Right forelimb (tissue), 1 donor: ENCODE measurements at regions not wholly inside any gene's neighbourhood (a gene's known extent, or its start where the extent isn't known, plus 50 kb on each side); places are given as distances from the start of the nearest gene placed in this dataset.
"Not testable (repeated sequence)": the region's sequence is repeated elsewhere in the genome, so short reads cannot be mapped to it uniquely, and the experiment has no call there.

Source experiments
- DNase-seq: peaks from one replicate; pipeline ENCODE4 v3.0.0-alpha.2; 2018

DNA sequence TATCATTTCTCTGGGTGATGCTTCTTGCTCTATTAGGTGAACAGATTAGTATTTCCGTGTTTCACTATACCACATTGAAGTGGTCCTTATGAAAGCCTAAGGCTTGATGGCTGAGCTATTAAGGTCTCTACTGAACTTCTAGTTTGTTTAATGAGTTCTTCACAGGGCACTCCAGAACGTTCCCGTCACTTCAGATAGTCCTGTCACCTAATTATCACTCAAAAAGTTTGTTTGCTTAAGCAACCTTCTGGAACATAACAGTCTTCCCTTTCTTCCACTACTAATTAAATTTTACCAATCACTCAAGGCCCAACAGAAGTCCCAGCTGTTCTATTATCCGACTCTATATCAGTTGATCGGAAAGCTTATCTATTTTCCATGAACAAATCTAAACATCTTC lies 104.6 kb upstream of the ZC3H11B start:
- DNase-seq: no peak

DNA sequence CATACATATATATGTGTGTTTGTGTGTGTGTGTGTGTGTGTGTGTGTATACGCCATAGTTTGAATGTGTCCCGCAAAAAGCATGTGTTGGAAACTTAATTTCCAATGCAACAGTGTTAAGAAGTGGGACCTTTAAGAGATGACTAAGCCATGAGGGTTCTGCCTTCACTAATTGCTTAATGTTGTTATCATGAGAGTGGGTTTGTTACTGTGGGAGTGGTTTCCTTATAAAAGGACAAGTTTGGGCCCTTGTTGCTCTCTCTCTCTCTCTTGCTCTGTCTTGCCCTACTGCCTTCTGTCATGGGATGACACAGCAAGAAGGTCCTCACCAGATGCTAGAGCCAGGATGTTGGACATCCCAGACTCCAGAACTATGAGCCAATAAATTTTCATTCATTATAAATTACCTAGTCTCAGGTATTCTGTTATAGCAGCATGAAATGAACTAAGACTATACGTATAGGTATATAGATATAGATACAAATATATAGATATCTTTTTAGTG lies 103.8 kb upstream of the ZC3H11B start:
- no peak for DNase-seq

DNA sequence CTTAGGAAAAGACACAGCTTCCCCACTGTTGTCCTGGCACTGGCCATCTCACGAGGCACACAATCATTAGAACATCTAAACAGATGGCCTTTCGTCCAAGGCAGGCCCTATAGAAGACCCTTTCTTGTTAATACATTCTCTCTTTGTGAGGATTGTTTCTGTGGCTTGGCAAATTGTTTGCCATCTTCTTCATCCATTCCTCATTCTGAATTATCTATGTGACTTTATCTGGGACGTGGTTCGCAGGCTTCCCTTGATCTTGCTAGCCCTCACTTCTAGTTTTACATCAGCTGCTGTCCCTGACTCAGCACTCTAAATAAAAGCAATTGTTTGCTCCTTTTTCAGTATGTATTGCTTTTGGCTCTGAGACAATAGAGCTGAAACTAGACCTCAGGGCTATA lies 101.1 kb upstream of the ZC3H11B start:
- no peak for DNase-seq

DNA sequence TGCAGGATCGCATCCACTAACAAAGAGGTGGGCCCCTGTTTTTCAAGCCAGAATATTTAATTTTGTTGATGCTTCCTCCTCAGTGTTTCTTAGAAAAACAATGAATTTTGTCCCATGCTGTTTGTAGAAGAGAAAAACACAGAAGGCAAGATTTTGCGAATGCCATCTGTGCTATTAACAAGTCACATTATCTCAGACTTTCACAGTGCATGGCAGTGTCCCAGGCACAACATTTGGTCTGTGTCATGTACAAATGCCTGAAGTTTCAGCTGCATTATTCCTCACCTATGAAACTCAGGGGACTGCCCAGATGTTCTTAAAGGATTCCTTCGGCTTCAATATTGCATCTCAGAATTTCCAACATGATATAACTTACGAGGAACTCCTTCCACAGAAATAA lies 99.6 kb upstream of the ZC3H11B start:
- no peak for DNase-seq

DNA sequence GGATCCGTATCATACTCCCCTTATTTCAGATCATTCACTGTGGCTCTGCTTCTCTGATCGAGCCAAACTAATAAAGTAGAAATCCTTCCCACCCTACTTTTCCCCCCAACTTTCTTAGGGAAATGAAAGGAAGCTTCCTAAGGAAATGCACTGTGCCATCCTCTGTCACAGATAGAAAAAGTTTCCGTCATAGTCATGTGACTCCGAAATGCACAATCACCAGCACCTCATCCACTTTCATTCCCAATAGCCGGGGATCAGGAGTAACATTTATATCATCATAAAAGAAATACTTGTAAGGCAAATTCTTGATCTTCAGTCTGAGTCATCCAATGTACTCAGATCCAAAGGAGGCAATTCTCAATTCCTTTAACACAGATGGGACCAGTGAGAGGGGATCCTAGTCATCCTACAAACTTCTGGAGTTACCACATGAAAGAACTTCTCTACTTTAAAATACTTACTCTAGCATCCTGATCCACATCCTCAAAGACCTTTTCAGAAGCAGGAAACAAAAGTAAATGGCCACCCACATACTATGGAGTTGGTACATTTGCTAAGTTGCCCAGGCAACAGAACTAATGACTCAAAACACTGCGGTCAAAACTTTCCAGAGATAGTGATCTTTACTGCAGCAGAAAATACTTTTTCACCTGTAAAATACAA lies 97.8 kb upstream of the ZC3H11B start:
- DNase-seq: no peak

DNA sequence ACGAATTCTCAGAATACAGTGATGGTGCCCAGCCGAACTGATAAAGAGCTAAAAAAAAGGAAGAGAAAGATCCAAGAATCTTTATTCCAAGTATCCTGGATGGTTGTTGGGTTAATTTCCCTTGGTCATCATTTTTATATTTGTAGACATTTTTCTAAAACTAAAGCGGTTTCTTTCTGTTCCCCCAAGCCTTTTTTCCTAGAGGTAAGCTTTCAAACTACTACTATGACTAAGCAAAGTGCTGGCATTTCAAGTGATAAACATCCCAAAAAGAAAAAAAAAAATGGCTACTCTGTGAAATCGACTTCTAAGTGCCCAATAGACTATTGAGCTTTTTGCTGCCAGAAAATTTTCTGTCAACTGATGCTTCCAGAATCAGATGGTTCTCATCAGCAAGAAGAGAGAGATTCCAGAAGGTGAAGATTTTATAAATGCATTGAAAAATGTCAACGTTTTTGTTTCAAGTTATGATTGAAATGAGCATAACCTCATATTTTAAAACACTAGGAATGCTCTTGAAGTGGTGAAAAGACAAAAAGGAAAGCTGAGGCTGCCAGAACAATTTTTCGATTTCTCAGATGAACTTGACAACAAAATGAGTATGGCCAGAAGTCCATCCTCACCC lies 96.1 kb upstream of the ZC3H11B start:
- no peak for DNase-seq

DNA sequence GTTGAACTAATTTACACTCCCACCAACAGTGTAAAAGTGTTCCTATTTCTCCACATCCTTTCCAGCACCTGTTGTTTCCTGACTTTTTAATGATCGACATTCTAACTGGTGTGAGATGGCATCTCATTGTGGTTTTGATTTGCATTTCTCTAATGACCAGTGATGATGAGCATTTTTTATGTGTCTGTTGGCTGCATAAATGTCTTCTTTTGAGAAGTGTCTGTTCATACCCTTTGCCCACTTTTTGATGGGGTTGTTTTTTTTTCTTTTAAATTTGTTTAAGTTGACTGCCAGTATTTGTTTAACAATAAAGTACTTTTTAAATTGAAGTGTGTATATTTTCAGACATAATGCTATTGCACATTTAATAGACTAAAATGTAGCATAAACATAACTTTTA lies 95.0 kb upstream of the ZC3H11B start:
- not testable (repeated sequence) for DNase-seq

DNA sequence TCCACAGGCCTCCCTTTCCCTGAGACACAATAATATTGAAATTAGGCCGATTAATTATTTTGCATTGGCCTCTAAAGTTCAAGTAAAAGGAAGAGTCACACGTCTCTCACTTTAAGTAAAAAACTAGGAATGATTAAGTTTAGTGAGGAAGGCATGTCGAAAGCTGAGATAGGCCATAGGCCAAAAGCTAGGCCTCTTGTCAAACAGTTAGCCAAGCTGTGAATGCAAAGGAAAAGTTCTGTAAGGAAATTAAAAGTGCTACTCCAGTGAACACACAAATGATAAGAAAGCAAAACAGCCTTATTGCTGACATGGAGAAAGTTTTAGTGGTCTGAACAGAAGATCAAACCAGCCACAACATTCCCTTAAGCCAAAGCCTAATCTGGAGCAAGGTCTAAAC lies 91.4 kb upstream of the ZC3H11B start:
- not testable (repeated sequence) for DNase-seq

DNA sequence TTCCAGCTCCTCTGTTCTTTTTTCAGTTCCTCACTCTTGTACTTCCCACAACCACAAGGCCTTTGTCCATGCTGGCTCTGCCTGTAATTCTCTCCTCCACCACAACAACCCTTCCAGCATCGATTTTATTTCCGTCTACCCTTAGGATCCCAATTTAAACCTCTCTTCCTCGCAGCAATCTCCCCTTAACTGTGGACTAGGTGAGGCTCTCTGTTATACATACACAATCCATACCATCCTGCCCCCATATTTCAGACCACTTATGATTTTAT lies 90.4 kb upstream of the ZC3H11B start:
- DNase-seq: no peak

DNA sequence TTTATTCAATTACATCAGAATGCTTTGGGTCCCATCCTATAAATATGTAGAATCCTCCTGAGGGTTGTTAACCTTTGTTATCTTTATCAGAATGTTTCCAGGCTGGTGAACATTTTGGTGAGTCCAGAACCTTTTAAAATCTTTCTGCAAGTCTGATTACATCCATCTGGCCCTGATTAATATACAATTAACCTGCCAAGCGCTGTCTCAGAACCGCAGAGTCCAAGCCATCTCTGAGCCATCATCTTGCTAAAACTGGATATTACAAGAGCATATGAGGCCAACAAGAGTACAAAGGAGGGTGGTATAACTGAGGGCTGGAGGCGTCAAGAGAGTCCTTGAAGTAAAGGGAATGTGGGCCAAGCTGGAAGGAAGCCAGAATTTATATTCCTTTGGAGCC lies 88.6 kb upstream of the ZC3H11B start:
- no peak for DNase-seq

DNA sequence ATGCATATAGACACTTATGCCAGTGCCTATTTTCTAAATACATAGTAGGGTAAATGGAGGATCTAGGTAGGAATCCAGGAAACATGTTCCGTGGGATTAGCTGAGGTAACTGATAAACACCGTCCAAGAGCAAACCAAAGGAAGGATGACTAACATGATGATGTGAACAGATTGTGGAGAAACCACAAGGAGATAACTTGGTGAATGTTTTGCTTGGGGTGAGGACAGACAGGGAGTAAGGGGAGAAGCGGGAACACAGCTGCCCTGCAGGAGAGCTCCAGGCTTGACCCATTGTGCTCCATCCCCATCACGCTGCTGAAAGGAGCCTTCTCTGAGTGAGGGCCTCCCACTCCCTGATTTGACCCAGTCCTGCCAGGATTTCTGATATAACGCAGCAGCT lies 87.0 kb upstream of the ZC3H11B start:
- no peak for DNase-seq

DNA sequence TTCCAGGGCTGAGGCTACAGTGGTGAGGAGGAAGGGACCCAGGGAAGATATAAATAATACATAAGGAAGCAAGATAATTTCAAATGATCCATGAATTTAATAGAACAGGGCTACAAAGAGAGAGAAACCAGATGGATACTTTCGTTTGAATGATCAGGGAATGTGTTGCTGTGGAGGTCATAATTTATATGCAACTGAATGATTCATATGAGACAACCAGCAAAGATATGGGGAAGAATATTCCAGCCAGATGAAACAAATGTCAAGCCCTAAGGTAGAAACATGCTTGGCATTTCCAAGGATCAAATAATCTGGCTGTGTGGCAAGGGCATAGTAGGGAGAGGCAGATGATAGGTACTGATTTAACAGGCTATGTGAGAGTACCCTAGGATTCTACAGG lies 84.8 kb upstream of the ZC3H11B start:
- no peak for DNase-seq

DNA sequence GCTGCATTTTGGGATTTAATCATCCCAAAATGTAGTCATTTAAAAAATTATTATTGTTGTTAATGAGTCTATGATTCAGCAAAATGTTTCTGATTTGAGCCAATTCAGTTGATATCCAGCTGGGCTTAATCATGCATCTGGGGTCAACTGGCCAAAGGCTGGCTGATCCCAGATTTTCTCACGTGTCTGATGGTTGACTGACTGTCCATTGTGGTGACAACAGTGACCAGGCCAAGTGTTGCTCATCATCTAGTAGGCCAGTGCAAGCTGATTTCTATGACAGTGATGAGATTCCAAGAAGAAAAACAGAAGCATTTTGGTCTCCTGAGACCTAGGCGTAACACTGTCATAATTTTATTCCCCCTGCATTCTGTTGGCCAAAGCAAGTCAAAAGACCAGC lies 80.1 kb upstream of the ZC3H11B start:
- no peak for DNase-seq

DNA sequence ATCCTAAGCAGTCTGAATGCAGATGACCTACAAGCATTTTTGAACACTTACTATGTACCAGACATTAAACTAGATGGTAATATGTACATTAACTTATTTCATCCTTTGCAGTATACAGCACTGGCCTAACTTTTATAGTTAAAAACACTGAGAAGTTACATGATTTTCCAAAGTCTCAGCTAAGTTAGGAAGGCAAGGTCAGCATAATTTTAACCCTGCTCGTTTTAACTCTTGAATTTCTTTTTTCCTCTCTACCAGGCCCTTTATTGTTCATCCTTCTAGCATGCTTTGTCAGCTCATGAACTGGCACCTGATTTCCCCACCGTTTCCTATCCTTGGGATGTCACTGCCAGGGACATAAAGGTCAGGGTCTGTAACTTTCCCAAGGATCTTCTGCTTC lies 76.9 kb upstream of the ZC3H11B start:
- no peak for DNase-seq

DNA sequence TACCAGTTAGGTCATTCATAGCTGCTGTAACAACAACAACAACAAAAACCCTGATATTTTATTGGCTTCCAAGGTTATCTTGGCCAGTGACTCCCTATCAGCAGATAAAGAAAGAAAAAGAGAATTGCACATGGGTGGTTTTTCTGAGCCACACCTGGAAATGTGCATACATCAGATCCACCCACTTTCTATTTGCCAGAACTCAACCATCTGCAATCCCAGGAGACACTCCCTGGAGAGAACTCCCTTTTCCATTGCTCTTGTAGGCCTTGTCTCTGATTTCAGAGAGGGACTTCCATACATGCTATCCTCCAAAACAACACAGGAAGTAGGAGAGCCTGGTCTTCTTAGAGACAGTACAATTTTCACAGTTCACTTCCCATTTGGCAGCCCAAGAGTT lies 74.9 kb upstream of the ZC3H11B start:
- no peak for DNase-seq

DNA sequence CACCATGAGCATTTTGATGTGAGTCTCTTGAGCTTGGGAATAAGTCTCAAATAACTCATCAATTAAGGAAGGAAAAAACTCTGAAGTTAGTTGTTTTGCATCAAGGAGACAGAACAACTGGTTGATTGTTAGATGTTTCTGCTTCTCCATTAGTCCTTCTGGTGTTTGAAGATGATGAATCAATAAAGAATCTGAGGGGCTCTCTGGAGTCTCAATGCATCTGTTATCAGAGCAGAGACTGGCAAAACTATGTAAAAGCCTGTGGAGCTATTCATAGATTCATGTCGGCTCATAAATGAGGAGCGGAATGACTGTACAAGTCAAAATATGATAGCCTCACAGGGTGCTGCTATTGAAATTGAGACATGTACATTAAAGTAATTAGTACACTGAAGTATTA lies 73.3 kb upstream of the ZC3H11B start:
- no peak for DNase-seq

DNA sequence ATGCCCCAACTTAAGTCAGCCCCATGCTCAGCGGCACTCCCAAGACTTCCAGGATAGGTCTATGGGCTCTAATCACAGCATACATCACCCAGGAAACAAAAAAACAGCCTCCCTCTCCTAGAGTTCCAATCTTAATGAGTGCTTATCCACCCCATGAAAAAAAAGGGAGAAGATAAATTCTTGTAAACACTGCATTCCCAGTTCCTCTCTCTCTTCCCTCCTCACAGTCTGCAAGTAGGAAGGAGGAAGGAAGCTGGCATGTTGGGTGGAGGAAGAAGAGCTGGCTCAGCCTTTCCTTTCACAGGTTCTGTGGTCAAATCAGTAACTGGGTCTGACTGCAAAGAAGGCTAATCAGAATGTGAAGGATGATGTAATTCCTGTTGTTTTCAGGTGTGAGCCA lies 69.9 kb upstream of the ZC3H11B start:
- no peak for DNase-seq

DNA sequence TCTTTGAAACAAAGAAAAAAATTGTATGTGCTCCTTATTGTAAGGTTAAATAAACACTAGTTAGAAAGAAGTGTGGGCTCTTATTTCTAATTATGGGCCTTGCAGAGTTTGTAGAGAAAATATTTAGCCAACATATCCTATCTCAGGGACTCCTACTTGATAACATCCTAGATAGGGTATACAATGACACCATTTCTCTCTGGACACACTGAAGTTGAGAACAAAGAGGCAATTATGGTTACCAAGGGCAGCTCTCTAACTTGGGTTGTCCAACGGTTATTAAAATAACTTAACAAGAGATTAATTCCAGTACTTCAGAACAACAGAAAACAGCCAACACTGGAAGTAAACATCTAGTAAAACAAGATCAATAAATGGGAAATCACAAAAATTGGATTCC lies 69.0 kb upstream of the ZC3H11B start:
- no peak for DNase-seq

DNA sequence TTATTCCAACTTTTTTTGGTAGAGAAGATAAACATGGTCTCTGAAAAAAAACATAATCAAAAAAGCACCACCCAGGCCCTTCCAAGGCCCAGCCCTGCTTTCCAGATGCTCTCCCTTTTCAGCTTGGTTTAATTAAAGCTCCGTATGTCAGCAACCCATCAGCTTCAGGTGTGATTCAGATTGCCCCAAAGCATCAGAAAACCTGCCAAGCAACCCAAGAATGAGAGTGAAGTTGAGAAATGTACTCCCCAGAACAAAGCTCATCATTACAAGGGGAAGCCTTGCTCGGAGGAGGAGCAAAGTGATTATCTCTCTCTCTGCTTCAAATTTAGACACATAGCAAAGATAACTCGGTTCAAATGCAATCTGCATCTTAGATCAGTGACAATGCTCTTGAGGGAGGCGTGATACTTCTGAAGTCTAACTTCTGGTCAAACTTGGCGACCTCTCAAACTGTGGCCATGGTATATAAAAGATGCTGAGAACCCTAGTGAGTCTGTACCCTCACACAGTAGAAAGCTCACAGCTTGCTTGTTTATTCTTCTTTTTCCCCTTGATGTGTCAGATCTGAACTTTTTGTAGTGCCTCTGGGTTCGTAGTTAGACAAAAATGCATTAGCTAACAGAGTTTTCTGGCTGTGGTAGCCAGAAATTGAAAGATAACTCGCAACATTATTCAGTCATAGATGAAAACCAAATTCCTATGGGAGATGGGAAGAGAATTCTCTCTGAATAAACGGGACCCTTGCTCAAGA lies 63.3 kb upstream of the ZC3H11B start:
- DNase-seq: no peak

DNA sequence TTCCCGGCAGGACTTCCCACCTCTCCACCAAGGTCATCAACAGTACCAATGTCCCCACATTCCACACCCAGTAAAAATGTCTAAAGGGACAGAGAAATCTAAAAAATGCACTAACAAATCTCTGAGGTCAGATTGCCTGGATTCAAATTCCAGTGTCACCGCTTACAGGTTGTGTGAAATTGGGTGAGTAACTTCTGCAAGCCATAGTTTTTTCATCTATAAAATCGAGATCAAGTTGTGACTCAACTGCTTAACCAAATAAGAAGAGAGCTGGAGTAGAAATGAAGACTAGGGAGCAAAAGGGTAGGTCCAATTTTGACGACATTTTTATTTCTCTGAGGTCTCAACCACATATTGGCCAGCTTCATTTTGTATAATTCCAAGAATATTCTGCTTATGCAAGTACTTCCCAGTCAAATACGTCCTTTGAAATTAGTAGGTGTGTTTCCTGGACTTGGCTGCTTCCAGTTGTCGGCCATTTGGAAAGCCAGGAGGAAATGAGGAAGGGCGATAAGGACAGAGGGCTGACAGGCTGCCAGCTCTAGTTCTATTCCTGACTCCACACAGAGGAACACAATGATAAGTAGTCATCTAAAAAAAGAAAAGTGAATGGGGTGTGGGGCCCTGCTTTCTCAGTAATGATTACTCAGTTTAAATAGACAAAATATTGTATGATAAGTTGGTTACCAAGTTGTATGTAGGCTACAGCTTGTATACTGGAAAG lies 57.7 kb upstream of the ZC3H11B start:
- DNase-seq: no peak

DNA sequence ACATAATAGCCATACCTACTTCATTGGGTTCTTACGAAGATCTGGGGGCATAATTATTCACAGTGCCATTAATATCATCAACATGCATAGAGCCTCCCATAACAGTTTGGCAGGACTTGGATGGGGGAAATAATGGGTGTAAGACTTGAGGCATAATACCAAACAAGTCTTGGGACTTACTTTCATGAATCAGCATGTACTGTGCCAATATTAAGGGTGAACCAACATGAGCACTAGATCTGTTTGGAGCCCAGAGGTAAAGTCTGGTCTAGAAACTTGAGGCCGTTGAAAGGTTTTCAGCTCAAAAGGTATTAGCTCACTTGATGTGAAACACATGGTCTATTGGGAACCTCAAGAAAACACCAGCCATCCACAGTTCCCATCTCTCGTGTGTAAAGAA lies 56.7 kb upstream of the ZC3H11B start:
- no peak for DNase-seq

DNA sequence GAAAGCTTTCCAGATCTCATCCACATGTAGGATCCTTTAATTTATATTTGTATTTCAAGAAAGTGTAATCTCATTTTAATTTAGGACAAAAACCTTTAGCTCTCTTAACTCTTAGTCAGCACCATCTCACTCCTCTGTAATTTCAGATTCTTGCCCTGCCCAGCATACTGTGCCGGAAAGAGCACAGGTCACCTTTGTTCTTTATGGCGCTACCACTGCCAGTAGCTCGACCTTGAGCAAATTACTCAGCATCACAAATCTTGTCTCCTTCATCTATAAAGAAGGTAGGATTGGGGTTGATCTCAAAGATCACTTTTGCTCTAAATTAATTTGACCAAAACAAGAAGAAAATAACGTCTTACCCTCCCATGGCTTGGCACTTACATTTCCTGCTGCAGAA lies 56.1 kb upstream of the ZC3H11B start:
- no peak for DNase-seq

DNA sequence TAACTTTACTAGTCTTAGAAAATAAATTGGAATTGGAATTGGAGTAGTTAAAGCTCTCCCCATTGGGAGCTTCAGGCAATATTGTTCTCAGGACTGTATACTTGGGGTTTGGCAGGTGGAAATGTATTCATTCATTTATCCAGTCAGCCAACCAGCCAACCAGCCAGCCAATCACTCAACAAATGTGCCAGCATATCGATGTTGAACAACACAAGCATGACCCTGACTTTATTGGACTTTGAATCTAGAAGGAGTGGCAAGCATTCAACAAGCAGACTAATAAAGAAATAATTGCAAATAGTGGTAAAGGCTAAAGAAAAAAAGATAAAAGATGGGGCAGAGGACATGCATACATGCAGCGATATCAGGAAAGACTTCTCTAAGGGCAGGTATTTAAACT lies 55.5 kb upstream of the ZC3H11B start:
- no peak for DNase-seq

DNA sequence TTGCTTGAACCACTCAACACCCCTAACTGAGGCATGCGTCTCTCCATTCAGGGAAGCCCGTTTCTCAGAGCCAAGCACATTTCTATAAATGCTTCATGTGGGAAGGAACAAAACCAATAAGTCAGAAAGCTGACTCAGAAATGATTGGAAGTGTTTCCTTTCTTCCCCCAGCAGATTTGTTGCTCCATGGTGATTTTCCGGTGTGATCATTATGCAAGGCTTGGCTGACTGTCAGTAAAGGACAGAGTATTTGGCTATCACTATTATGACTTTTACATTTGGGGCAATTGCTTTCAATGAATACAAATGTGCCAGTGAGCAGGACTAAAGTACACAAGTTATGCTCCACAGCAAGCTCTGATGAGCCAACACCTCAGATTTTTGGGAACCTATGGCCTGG lies 53.3 kb upstream of the ZC3H11B start:
- no peak for DNase-seq
